Panc1 (cell line): ENCODE measurements at regions not wholly inside any gene's neighbourhood (a gene's known extent, or its start where the extent isn't known, plus 50 kb on each side); places are given as distances from the start of the nearest gene placed in this dataset.

Experiments used
- ATAC-seq: fragments of 200-7000 bp; cut with Tn5 transposase; 2 replicates; pipeline ENCODE4 v1.9.1; 2020; ENCODE audit warnings: mild to moderate bottlenecking, moderate library complexity
- BruUV-seq: library from RNA; stranded (reverse); fragments of 400-500 nt; replicated peaks from 2 replicates; lab custom pipeline; 2021; lab: Mats Ljungman, UMichigan
- CTCF ChIA-PET: fragments of 300-600 bp; sonication (Branson Sonifier 250); formaldehyde crosslinking; loops from one replicate; lab custom pipeline; 2022; ENCODE audit warnings: antibody characterized with exemption; lab: Charles Lee
- POLR2A ChIA-PET: fragments of 300-600 bp; sonication (Branson Sonifier 250); formaldehyde crosslinking; loops from one replicate; lab custom pipeline; 2022; ENCODE audit warnings: antibody characterized with exemption; lab: Charles Lee
- DNase-seq: peaks from one replicate; pipeline ENCODE4 v3.0.0-alpha.2; 2010; ENCODE audit warnings: low read depth, low spot score
- H3K27ac ChIP-seq: 2 replicates; pipeline ENCODE4 v1.5.1; 2011; ENCODE audit warnings: mild to moderate bottlenecking, low read length, inconsistent platforms
- H3K27me3 ChIP-seq: fragments of 200-500 bp; sonication (Bioruptor generic); 2 replicates; pipeline ENCODE4 v1.6.0; 2014; ENCODE audit warnings: low read length, inconsistent platforms; ENCODE audit not compliant: control insufficient read depth, insufficient read depth
- H3K36me3 ChIP-seq: fragments of 200-500 bp; sonication (Bioruptor generic); 2 replicates; pipeline ENCODE4 v1.5.1; 2014; ENCODE audit warnings: inconsistent platforms, mild to moderate bottlenecking, low read length, moderate library complexity; ENCODE audit not compliant: control insufficient read depth, insufficient read depth
- H3K4me1 ChIP-seq: 2 replicates; pipeline ENCODE4 v1.5.1; 2011; ENCODE audit warnings: inconsistent platforms, mild to moderate bottlenecking, low read length, moderate library complexity; ENCODE audit not compliant: control insufficient read depth, insufficient read depth
- H3K4me3 ChIP-seq, 2 experiments: 2 replicates each; pipeline ENCODE4 v1.5.1; 2011 to 2012; ENCODE audit warnings: low read depth in 2 of 2, low read length in 2 of 2, mild to moderate bottlenecking in 2 of 2, inconsistent platforms in 1 of 2, moderate library complexity in 1 of 2
- H3K9me3 ChIP-seq: fragments of 200-500 bp; sonication (Bioruptor generic); 2 replicates; pipeline ENCODE4 v1.5.1; 2014; ENCODE audit warnings: low read depth, mild to moderate bottlenecking, inconsistent platforms, low read length, moderate library complexity; ENCODE audit not compliant: control insufficient read depth, insufficient read depth
- POLR2AphosphoS5 ChIP-seq: IDR thresholded peaks from 2 replicates; pipeline ENCODE4 v1.6.1; 2012; ENCODE audit warnings: mild to moderate bottlenecking, low read depth, low read length, moderate library complexity
- SIN3A ChIP-seq: IDR thresholded peaks from 2 replicates; pipeline ENCODE4 v1.6.1; 2012; ENCODE audit warnings: low read depth, mild to moderate bottlenecking, low read length, moderate library complexity, borderline replicate concordance; ENCODE audit not compliant: insufficient read depth
- TCF7L2 ChIP-seq: IDR thresholded peaks from 2 replicates; pipeline ENCODE4 v1.6.1; 2011; ENCODE audit warnings: mild to moderate bottlenecking, low read depth, low read length, inconsistent platforms
- in situ Hi-C: cut with HindIII; loops from 2 replicates; pipeline ENCODE4 v1.10.0; 2016; ENCODE audit warnings: low sequenced_read_pairs, low pct_unique_long_range_greater_than_20kb
- intact Hi-C: fragments of 100-400 bp; cut with micrococcal nuclease; formaldehyde crosslinking; loops from one replicate; pipeline ENCODE4 v1.10.0; 2022; ENCODE audit not compliant: unreplicated experiment
- TF ChIP-seq, protein P1 (sequence below): fragments of 450-650 bp; IDR thresholded peaks from 2 replicates; pipeline ENCODE4 v1.5.1; 2017; ENCODE audit warnings: mild to moderate bottlenecking
- TF ChIP-seq, protein P2 (sequence below), 2 experiments: IDR thresholded peaks; 2 replicates each; pipeline ENCODE4 v1.6.1; 2011 to 2012; ENCODE audit warnings: low read depth in 2 of 2, control low read depth in 1 of 2, low read length in 1 of 2, mild to moderate bottlenecking in 1 of 2, moderate library complexity in 1 of 2; ENCODE audit not compliant: insufficient read depth in 1 of 2

DNA sequence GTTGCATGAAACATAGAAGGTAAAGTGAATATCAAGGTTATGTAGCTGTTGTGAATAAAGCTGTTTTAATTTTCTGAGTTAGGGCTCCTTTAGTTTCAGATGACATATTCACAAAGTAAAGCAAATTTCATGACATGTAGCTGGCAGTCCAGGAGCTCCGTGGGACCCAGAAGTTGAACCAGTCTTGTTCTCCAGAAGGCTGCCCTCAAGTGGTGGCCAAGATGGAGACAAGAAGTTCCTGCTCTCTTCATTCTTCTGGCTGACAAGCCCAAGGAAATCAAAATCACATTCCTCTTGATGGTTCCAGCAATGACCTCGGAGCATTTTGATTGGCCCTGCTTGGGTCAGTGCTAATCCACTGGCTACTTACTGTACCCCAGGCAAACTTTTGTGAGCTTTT, 128.7 kb downstream of the LIG4 start:
- no peak overlapping the region for H3K4me3 ChIP-seq
- TF ChIP-seq, protein P1, sequence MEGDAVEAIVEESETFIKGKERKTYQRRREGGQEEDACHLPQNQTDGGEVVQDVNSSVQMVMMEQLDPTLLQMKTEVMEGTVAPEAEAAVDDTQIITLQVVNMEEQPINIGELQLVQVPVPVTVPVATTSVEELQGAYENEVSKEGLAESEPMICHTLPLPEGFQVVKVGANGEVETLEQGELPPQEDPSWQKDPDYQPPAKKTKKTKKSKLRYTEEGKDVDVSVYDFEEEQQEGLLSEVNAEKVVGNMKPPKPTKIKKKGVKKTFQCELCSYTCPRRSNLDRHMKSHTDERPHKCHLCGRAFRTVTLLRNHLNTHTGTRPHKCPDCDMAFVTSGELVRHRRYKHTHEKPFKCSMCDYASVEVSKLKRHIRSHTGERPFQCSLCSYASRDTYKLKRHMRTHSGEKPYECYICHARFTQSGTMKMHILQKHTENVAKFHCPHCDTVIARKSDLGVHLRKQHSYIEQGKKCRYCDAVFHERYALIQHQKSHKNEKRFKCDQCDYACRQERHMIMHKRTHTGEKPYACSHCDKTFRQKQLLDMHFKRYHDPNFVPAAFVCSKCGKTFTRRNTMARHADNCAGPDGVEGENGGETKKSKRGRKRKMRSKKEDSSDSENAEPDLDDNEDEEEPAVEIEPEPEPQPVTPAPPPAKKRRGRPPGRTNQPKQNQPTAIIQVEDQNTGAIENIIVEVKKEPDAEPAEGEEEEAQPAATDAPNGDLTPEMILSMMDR: 0 out of 2 replicates have a peak, but pooled peaks have one; percentile 5
- TF ChIP-seq SIN3A: no peak
- H3K36me3 ChIP-seq: no peaks in the 10 kb centered on the region
- no peaks in the 10 kb centered on the region for H3K4me1 ChIP-seq
- intact Hi-C loops: no loop called here
- ChIA-PET POLR2A (no interaction called here), CTCF (no interaction called here)
- no peak for DNase-seq
- no peak for ATAC-seq
- no peaks in the 10 kb centered on the region for H3K27me3 ChIP-seq
- H3K27ac ChIP-seq: no peak overlapping the region
- BruUV-seq: no TSS peak
- in situ Hi-C loops: no loop called here
- H3K9me3 ChIP-seq: no peaks in the 10 kb centered on the region

DNA sequence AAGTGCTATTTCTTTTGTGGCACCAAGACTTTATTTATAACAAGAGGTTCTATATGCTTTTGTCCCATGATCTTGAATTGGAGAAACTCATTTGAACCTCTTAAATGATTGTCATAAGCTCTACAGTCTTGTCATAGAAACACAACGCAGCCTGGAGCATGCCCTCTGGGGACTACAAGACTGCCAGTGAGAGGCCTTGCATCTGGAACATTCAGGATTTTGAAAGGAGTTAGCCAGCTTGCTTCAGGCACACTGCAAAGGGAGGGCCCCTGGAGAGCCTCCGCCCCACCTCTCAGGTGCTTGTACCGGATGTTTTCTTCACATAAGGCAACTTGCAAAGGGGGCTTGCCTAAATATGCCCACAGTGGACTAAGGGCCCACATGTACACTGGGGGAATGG, 130.5 kb downstream of the LIG4 start:
- ChIA-PET CTCF (no interaction called here), POLR2A (no interaction called here)
- intact Hi-C loops: no loop called here
- H3K9me3 ChIP-seq: no peaks in the 10 kb centered on the region
- H3K4me1 ChIP-seq: no peaks in the 10 kb centered on the region
- ATAC-seq (no peak), DNase-seq (no peak)
- TF ChIP-seq SIN3A (no peak), TCF7L2 (no peak), POLR2AphosphoS5 (no peak)
- TF ChIP-seq, protein P1: no peak
- TF ChIP-seq, protein P2, sequence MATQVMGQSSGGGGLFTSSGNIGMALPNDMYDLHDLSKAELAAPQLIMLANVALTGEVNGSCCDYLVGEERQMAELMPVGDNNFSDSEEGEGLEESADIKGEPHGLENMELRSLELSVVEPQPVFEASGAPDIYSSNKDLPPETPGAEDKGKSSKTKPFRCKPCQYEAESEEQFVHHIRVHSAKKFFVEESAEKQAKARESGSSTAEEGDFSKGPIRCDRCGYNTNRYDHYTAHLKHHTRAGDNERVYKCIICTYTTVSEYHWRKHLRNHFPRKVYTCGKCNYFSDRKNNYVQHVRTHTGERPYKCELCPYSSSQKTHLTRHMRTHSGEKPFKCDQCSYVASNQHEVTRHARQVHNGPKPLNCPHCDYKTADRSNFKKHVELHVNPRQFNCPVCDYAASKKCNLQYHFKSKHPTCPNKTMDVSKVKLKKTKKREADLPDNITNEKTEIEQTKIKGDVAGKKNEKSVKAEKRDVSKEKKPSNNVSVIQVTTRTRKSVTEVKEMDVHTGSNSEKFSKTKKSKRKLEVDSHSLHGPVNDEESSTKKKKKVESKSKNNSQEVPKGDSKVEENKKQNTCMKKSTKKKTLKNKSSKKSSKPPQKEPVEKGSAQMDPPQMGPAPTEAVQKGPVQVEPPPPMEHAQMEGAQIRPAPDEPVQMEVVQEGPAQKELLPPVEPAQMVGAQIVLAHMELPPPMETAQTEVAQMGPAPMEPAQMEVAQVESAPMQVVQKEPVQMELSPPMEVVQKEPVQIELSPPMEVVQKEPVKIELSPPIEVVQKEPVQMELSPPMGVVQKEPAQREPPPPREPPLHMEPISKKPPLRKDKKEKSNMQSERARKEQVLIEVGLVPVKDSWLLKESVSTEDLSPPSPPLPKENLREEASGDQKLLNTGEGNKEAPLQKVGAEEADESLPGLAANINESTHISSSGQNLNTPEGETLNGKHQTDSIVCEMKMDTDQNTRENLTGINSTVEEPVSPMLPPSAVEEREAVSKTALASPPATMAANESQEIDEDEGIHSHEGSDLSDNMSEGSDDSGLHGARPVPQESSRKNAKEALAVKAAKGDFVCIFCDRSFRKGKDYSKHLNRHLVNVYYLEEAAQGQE (IDR thresholded peaks at IDR 0.05; ENCODE audit: insufficient read depth in 1 of 2, low read depth in 2 of 2, low read length in 1 of 2): no peak
- in situ Hi-C loops: no loop called here
- no peak overlapping the region for H3K4me3 ChIP-seq
- H3K27me3 ChIP-seq: no peaks in the 10 kb centered on the region
- no peak overlapping the region for H3K27ac ChIP-seq
- H3K36me3 ChIP-seq: no peaks in the 10 kb centered on the region
- no TSS peak for BruUV-seq
